IMR-90 (cell line): ENCODE measurements at regions not wholly inside any gene's neighbourhood (a gene's known extent, or its start where the extent isn't known, plus 50 kb on each side); places are given as distances from the start of the nearest gene placed in this dataset.

ENCODE experiments used
- ATAC-seq: fragments of 200-7000 bp; cut with Tn5 transposase; 2 replicates; pipeline ENCODE4 v1.9.1; 2020; ENCODE audit warnings: low read depth, mild to moderate bottlenecking, moderate library complexity
- BruUV-seq: library from RNA; stranded (reverse); fragments of 400-500 nt; replicated peaks from 2 replicates; lab custom pipeline; 2021; lab: Mats Ljungman, UMichigan
- CTCF ChIA-PET: fragments of 300-600 bp; formaldehyde crosslinking; extraction: SDS; loops from one replicate; lab custom pipeline; 2021; ENCODE audit warnings: antibody characterized with exemption; lab: Yijun Ruan, JAX
- POLR2A ChIA-PET: fragments of 300-600 bp; sonication (Branson Sonifier 250); formaldehyde crosslinking; loops from one replicate; lab custom pipeline; 2022; ENCODE audit warnings: antibody characterized with exemption; ENCODE audit not compliant: unreplicated experiment; lab: Charles Lee
- DNase-seq: peaks from one replicate; pipeline ENCODE4 v3.0.0; 2013
- H2AFZ ChIP-seq: replicated peaks from 2 replicates; pipeline ENCODE3; 2013; ENCODE audit warnings: low read length, mild to moderate bottlenecking; ENCODE audit not compliant: poor library complexity
- H2AK5ac ChIP-seq: 2 replicates; pipeline ENCODE4 v1.6.1; 2013; ENCODE audit warnings: low read depth, low read length, inconsistent platforms
- H2AK9ac ChIP-seq: replicated peaks from 2 replicates; pipeline ENCODE3; 2013; ENCODE audit warnings: mild to moderate bottlenecking, low read depth, low read length, moderate library complexity; ENCODE audit not compliant: poor library complexity
- H2BK120ac ChIP-seq: 2 replicates; pipeline ENCODE4 v1.6.1; 2013; ENCODE audit warnings: low read depth, low read length, inconsistent platforms
- H2BK15ac ChIP-seq: 3 replicates; pipeline ENCODE4 v1.6.1; 2013; ENCODE audit warnings: low read depth, low read length, inconsistent platforms
- H2BK20ac ChIP-seq: 2 replicates; pipeline ENCODE4 v1.6.1; 2013; ENCODE audit warnings: low read depth, mild to moderate bottlenecking, inconsistent platforms, low read length, moderate library complexity
- H2BK5ac ChIP-seq: 2 replicates; pipeline ENCODE4 v1.6.1; 2013; ENCODE audit warnings: mild to moderate bottlenecking, low read depth, low read length, inconsistent platforms; ENCODE audit not compliant: poor library complexity, severe bottlenecking
- H3K14ac ChIP-seq: replicated peaks from 2 replicates; pipeline ENCODE4 v1.6.1; 2013; ENCODE audit warnings: low read depth, low read length, inconsistent platforms
- H3K18ac ChIP-seq: 2 replicates; pipeline ENCODE4 v1.6.1; 2013; ENCODE audit warnings: low read depth, low read length, control low read depth
- H3K23ac ChIP-seq: 2 replicates; pipeline ENCODE4 v1.6.1; 2013; ENCODE audit warnings: low read depth, low read length, inconsistent platforms
- H3K27ac ChIP-seq: 2 replicates; pipeline ENCODE4 v1.5.1; 2013; ENCODE audit warnings: mild to moderate bottlenecking, control low read depth, low read length; ENCODE audit not compliant: insufficient read depth
- H3K27me3 ChIP-seq: 2 replicates; pipeline ENCODE4 v1.6.1; 2013; ENCODE audit warnings: low read length; ENCODE audit not compliant: control insufficient read depth, insufficient read depth
- H3K36me3 ChIP-seq: 2 replicates; pipeline ENCODE4 v1.6.1; 2013; ENCODE audit warnings: low read length, mixed read lengths; ENCODE audit not compliant: control insufficient read depth, insufficient read depth
- H3K4ac ChIP-seq: 2 replicates; pipeline ENCODE4 v1.6.1; 2013; ENCODE audit warnings: low read depth, low read length, inconsistent platforms
- H3K4me1 ChIP-seq: 2 replicates; pipeline ENCODE4 v1.6.1; 2013; ENCODE audit warnings: low read length, mixed read lengths; ENCODE audit not compliant: control insufficient read depth, insufficient read depth
- H3K4me2 ChIP-seq: 2 replicates; pipeline ENCODE4 v1.6.1; 2013; ENCODE audit warnings: low read depth, mild to moderate bottlenecking, control low read depth, low read length, moderate library complexity
- H3K4me3 ChIP-seq: 2 replicates; pipeline ENCODE4 v1.5.1; 2013; ENCODE audit warnings: low read depth, mild to moderate bottlenecking, control low read depth, low read length, moderate library complexity; ENCODE audit not compliant: insufficient read depth
- H3K56ac ChIP-seq: 2 replicates; pipeline ENCODE4 v1.6.1; 2013; ENCODE audit warnings: low read length, inconsistent platforms; ENCODE audit not compliant: insufficient read depth; ENCODE audit errors: extremely low read depth
- H3K79me1 ChIP-seq, 2 experiments: 2 replicates each; pipeline ENCODE4 v1.6.1; 2013; ENCODE audit warnings: low read length in 2 of 2, inconsistent platforms in 1 of 2, low read depth in 1 of 2
- H3K9ac ChIP-seq: 2 replicates; pipeline ENCODE4 v1.6.1; 2013; ENCODE audit warnings: low read depth, low read length, control low read depth
- H3K9me1 ChIP-seq: 2 replicates; pipeline ENCODE4 v1.6.1; 2013; ENCODE audit warnings: low read length, inconsistent platforms; ENCODE audit not compliant: insufficient read depth
- H3K9me3 ChIP-seq: 2 replicates; pipeline ENCODE4 v1.6.1; 2013; ENCODE audit warnings: low read length; ENCODE audit not compliant: control insufficient read depth, insufficient read depth
- H4K20me1 ChIP-seq: 2 replicates; pipeline ENCODE4 v1.6.1; 2013; ENCODE audit warnings: low read length, inconsistent platforms; ENCODE audit not compliant: insufficient read depth
- H4K5ac ChIP-seq: 2 replicates; pipeline ENCODE4 v1.6.1; 2013; ENCODE audit warnings: mild to moderate bottlenecking, low read depth, low read length, control low read depth
- H4K8ac ChIP-seq, 2 experiments: 2 replicates each; pipeline ENCODE4 v1.6.1; 2013; ENCODE audit warnings: low read depth in 2 of 2, low read length in 2 of 2, control low read depth in 1 of 2, inconsistent platforms in 1 of 2
- H4K91ac ChIP-seq: 2 replicates; pipeline ENCODE4 v1.6.1; 2013; ENCODE audit warnings: low read depth, low read length, inconsistent platforms; ENCODE audit not compliant: insufficient read depth
- BHLHE40 ChIP-seq: fragments of 150-350 bp; IDR thresholded peaks from 2 replicates; pipeline ENCODE4 v1.6.1; 2016; ENCODE audit warnings: mild to moderate bottlenecking, low read depth, low read length
- CEBPB ChIP-seq: IDR thresholded peaks from 2 replicates; pipeline ENCODE4 v1.6.1; 2012; ENCODE audit warnings: low read depth, low read length, improper control_type of control experiment
- CHD1 ChIP-seq: IDR thresholded peaks from 2 replicates; pipeline ENCODE4 v1.6.1; 2012; ENCODE audit warnings: low read depth, low read length, improper control_type of control experiment
- FOS ChIP-seq: fragments of 150-350 bp; IDR thresholded peaks from 2 replicates; pipeline ENCODE4 v1.6.1; 2016; ENCODE audit warnings: low read depth, low read length
- MAFK ChIP-seq: IDR thresholded peaks from 2 replicates; pipeline ENCODE4 v1.6.1; 2012; ENCODE audit warnings: low read depth, low read length, improper control_type of control experiment
- MAZ ChIP-seq: IDR thresholded peaks from 2 replicates; pipeline ENCODE4 v1.6.1; 2012; ENCODE audit warnings: low read depth, mild to moderate bottlenecking, low read length, improper control_type of control experiment, moderate library complexity, borderline replicate concordance
- MXI1 ChIP-seq: IDR thresholded peaks from 2 replicates; pipeline ENCODE4 v1.6.1; 2012; ENCODE audit warnings: low read depth, mild to moderate bottlenecking, low read length, moderate library complexity, borderline replicate concordance
- NFE2L2 ChIP-seq: fragments of 150-350 bp; IDR thresholded peaks from 2 replicates; pipeline ENCODE4 v1.6.1; 2016; ENCODE audit warnings: low read depth, mild to moderate bottlenecking, low read length
- RAD21 ChIP-seq: IDR thresholded peaks from 2 replicates; pipeline ENCODE4 v1.6.1; 2012; ENCODE audit warnings: low read length, improper control_type of control experiment
- RCOR1 ChIP-seq: IDR thresholded peaks from 2 replicates; pipeline ENCODE4 v1.6.1; 2012; ENCODE audit warnings: mild to moderate bottlenecking, low read length, improper control_type of control experiment; ENCODE audit not compliant: insufficient replicate concordance
- RFX5 ChIP-seq: IDR thresholded peaks from 2 replicates; pipeline ENCODE4 v1.8.0; 2012; ENCODE audit warnings: low read depth, mild to moderate bottlenecking, low read length, moderate library complexity
- WGBS, 2 experiments: methylation state at CpG; one replicate each; pipeline versions ENCODE4 v1.1.5 to v1.1.7; 2013; ENCODE audit warnings: missing lambda C conversion rate in 2 of 2; ENCODE audit not compliant: insufficient read length in 1 of 2; ENCODE audit errors: extremely low coverage in 2 of 2; 5-methylcytosine and 5-hydroxymethylcytosine counted together
- dilution Hi-C: fragments of 300-500 bp; cut with HindIII; formaldehyde crosslinking; loops from one replicate; pipeline ENCODE4 v1.14.3; 2018; ENCODE audit warnings: low sequenced_read_pairs; ENCODE audit not compliant: unreplicated experiment
- in situ Hi-C: fragments of 300-500 bp; cut with MboI; formaldehyde crosslinking; loops from 3 replicates; pipeline ENCODE4 v1.14.3; 2019; ENCODE audit warnings: low sequenced_read_pairs, inconsistent platforms, mixed read lengths
- intact Hi-C: fragments of 100-400 bp; cut with micrococcal nuclease; formaldehyde crosslinking; loops from 2 replicates; pipeline ENCODE4 v1.10.0; 2022

DNA sequence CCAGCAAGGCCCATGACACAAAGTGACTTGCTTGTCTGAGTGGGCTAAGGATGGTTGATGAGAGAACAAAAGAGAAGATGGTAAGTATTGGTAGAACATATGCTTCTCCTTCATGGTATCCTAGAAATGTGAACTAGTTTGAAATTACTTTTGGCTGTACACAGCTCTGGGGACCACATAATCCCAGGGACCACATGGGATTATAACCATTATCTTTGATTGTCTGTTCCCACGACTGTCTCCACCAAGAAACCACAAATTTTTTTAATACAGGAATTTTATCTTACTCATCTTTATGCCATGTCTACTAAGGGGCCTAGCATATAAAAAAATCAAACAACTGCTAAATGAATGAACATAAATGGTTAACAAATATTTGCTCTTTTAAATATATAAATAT is 155.3 kb upstream of the PRICKLE2 start:
- DNase-seq (no peak), ATAC-seq (no peak)
- H3K14ac ChIP-seq, result peak overlapping the region; percentile 13
- peak overlapping the region; percentile 39; the same call in 1 of the 2 replicates for H2BK120ac ChIP-seq
- H3K9me3 ChIP-seq, result 0 out of 2 replicates have a peak, but pooled peaks cover 4% of the 10 kb centered on the region
- no CpG with 5 or more reads among the region's 1 CpG for whole genome bisulfite sequencing, 2 experiments
- no peak overlapping the region for H2AFZ ChIP-seq
- no peak overlapping the region for H3K23ac ChIP-seq
- peaks cover 10% of the 10 kb centered on the region for H3K9me1 ChIP-seq
- no peaks in the 10 kb centered on the region for H3K27me3 ChIP-seq
- no peak overlapping the region for H4K8ac ChIP-seq
- POLR2A ChIA-PET, result no interaction called here
- BruUV-seq, result no TSS peak
- TF ChIP-seq MAFK, result no peak
- TF ChIP-seq RFX5, result no peak
- no peak for TF ChIP-seq CEBPB
- TF ChIP-seq RAD21, result no peak
- no peak for TF ChIP-seq NFE2L2
- TF ChIP-seq BHLHE40, result no peak
- TF ChIP-seq MAZ, result no peak
- no peak for TF ChIP-seq RCOR1
- no peak for TF ChIP-seq CHD1
- no peak for TF ChIP-seq MXI1
- TF ChIP-seq FOS, result no peak
- H3K18ac ChIP-seq, result no peak overlapping the region
- H3K4me3 ChIP-seq, result no peak overlapping the region
- H2BK5ac ChIP-seq, result no peak overlapping the region
- CTCF ChIA-PET, result no interaction called here
- H3K4me1 ChIP-seq, result peaks cover 9% of the 10 kb centered on the region
- in situ Hi-C loops (no loop called here), dilution Hi-C loops (no loop called here), intact Hi-C loops (no loop called here)
- H2BK20ac ChIP-seq, result no peak overlapping the region
- no peak overlapping the region for H4K91ac ChIP-seq
- no peaks in the 10 kb centered on the region for H3K36me3 ChIP-seq
- no peak overlapping the region for H4K5ac ChIP-seq
- no peaks in the 10 kb centered on the region for H4K20me1 ChIP-seq
- no peak overlapping the region for H3K27ac ChIP-seq
- H3K9ac ChIP-seq, result no peak overlapping the region
- H3K79me1 ChIP-seq, result peaks cover 0 to 8% of the 10 kb centered on the region in 2 experiments; a peak in 1 of 4 replicates
- H3K56ac ChIP-seq, result no peak overlapping the region
- no peak overlapping the region for H3K4ac ChIP-seq
- no peak overlapping the region for H2BK15ac ChIP-seq
- no peak overlapping the region for H2AK5ac ChIP-seq
- H2AK9ac ChIP-seq, result no peak overlapping the region
- H3K4me2 ChIP-seq, result no peak overlapping the region
